ENCODE measurements at regions not wholly inside any gene's neighbourhood (a gene's known extent, or its start where the extent isn't known, plus 50 kb on each side); places are given as distances from the start of the nearest gene placed in this dataset.

DNA sequence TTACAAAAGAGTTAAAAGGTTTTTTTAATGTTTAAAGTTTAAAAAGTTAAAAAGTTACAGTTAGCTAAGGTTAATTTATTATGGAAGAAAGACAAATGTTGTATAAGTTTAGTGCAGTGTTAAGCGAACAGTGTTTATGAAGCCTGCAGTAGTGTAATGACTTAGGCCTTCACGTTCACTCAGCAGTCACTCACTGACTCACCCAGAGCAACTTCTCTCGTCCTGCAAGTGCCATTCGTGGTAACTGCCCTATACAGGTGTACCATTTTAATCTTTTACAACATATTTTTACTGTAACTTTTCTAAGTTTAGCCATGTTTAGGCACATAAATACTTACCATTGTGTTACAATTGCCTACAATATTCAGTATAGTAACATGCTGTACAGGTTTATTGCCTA lies 398.2 kb upstream of the NBEA start:
- TF ChIP-seq, protein P1, sequence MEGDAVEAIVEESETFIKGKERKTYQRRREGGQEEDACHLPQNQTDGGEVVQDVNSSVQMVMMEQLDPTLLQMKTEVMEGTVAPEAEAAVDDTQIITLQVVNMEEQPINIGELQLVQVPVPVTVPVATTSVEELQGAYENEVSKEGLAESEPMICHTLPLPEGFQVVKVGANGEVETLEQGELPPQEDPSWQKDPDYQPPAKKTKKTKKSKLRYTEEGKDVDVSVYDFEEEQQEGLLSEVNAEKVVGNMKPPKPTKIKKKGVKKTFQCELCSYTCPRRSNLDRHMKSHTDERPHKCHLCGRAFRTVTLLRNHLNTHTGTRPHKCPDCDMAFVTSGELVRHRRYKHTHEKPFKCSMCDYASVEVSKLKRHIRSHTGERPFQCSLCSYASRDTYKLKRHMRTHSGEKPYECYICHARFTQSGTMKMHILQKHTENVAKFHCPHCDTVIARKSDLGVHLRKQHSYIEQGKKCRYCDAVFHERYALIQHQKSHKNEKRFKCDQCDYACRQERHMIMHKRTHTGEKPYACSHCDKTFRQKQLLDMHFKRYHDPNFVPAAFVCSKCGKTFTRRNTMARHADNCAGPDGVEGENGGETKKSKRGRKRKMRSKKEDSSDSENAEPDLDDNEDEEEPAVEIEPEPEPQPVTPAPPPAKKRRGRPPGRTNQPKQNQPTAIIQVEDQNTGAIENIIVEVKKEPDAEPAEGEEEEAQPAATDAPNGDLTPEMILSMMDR (conservative IDR thresholded peaks at IDR 0.05; ENCODE audit: low read depth, low read length), result no peak
- TF ChIP-seq POLR2A (IDR thresholded peaks at IDR 0.05; ENCODE audit: low read depth, low read length) (no peak), BHLHE40 (IDR thresholded peaks at IDR 0.05; ENCODE audit: low read depth, low read length) (no peak), RCOR1 (IDR thresholded peaks at IDR 0.05; ENCODE audit: insufficient replicate concordance, low read length) (no peak), RAD21 (IDR thresholded peaks at IDR 0.05; ENCODE audit: low read length) (no peak), CEBPB (IDR thresholded peaks at IDR 0.05; ENCODE audit: low read depth, low read length) (no peak)
- TF ChIP-seq, protein P2, sequence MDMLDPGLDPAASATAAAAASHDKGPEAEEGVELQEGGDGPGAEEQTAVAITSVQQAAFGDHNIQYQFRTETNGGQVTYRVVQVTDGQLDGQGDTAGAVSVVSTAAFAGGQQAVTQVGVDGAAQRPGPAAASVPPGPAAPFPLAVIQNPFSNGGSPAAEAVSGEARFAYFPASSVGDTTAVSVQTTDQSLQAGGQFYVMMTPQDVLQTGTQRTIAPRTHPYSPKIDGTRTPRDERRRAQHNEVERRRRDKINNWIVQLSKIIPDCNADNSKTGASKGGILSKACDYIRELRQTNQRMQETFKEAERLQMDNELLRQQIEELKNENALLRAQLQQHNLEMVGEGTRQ (IDR thresholded peaks at IDR 0.05; ENCODE audit: low read depth, low read length), result no peak

Measured in IMR-90 (cell line).